Astrocyte (in vitro differentiated cells and primary cell): ENCODE measurements at regions not wholly inside any gene's neighbourhood (a gene's known extent, or its start where the extent isn't known, plus 50 kb on each side); places are given as distances from the start of the nearest gene placed in this dataset.

Experiments
- CTCF ChIP-seq: IDR thresholded peaks from 2 replicates; pipeline ENCODE4 v1.5.1; 2011; ENCODE audit warnings: low read depth, mild to moderate bottlenecking, inconsistent platforms, low read length, moderate library complexity; ENCODE audit not compliant: insufficient read depth
- EZH2 ChIP-seq: IDR thresholded peaks from 2 replicates; pipeline ENCODE4 v1.6.1; 2012; ENCODE audit warnings: mild to moderate bottlenecking, low read length, inconsistent platforms; ENCODE audit not compliant: insufficient read depth

- TF ChIP-seq CTCF (no peak), EZH2 (no peak)
Measured at GRCh38 chr7:41323806-41324205, 379.1 kb downstream of the INHBA start.
